ENCODE measurements at regions not wholly inside any gene's neighbourhood (a gene's known extent, or its start where the extent isn't known, plus 50 kb on each side); places are given as distances from the start of the nearest gene placed in this dataset.
"Not testable (repeated sequence)": the region's sequence is repeated elsewhere in the genome, so short reads cannot be mapped to it uniquely, and the experiment has no call there.

DNA sequence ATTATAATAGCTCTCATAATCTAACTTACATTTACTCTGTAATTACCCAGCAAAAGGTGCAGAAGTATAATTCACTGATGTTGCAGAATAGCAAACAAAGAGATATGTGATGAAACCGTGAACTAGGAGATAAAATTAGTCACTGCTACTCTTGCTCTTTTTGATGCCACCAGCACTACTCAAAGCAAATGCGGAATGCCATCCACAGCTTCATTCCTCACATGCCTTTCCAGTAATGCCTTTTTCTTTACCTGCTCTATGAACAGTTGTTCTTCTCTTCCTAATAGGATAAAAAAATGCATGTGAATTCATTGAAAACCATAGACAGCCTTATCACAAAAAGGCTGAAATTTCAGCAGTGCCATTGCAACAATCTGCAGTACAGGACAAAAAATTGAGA, 1129.5 kb downstream of the DIAPH3 start:
- no peak for DNase-seq

DNA sequence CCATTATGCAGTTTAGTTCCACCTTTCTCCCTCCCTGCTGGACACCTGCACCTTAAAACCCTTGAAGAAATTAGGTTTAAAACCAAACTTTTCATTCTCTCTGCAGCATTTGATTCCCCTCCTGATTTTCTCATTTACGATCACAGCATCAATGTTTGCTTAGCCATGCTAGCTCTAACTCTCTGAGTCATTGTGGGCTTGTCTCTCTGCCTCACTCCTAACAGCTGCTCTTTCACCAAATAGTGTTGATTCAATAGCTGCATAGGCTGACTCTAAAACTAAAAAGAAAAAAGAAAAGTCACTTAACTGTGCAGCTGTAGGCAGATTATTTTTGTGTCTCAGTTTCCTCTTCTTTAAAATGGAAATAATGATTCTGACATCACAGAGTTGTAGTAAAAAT, 1124.9 kb downstream of the DIAPH3 start:
- no peak for DNase-seq

- no peak for DNase-seq
Measured at GRCh38 chr13:59043016-59043415, 1120.7 kb downstream of the DIAPH3 start.

- DNase-seq = no peak
Measured at GRCh38 chr13:59047546-59047945, 1116.2 kb downstream of the DIAPH3 start.

DNA sequence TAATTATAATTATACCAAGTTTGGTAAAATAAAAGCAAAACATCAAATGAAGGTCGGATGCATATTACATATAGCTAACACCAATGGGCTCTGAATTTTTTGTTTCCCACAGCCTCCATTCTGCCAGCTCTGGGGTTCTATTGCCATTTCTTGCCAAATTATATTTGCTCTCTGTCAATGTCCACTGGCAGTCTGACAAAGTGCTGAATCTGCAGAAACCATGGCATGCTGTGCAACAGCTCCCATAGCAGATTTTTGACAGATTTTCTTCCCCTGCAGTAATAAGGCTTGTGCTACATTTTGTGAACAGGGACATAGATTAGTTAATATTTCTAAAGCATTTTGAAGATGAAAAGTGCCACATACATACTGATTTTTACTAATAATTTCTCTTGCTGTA, 1102.1 kb downstream of the DIAPH3 start:
- no peak for DNase-seq

DNA sequence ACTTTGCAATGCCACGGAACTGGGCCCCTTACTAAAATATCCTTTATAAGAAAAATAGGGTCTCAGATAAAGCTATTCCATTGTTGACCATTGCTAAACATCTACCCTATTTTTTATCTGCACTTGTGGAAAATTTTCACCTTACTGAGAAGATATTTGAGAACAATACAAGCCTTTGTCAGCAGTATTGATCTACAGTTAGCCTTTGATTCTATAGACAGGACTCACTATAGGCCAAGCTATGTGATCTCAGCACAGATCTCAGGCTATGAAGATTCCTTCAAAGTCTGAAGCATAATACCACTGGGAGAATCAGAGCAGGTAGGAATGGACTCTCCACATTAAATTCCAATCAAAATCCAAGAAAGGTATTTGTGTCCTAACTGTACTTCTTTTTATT, 1099.7 kb downstream of the DIAPH3 start:
- no peak for DNase-seq

DNA sequence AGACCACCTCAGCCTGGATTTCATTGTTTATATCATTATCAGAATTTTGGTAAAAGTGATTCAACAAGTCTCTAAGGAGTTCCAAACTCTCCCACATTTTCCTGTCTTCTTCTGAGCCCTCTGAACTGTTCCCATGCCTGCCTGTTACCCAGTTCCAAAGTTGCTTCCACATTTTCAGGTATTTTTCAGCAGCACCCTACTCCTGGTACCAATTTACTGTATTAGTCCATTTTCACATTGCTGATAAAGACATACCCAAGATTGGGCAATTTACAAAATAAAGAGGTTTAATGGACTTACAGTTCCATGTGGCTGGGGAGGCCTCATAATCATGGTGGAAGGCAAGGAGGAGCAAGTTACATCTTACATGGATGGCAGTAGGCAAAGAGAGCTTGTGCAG, 1087.3 kb downstream of the DIAPH3 start:
- not testable (repeated sequence) for DNase-seq

- no peak for DNase-seq
Measured at GRCh38 chr13:59086147-59086546, 1077.6 kb downstream of the DIAPH3 start.

DNA sequence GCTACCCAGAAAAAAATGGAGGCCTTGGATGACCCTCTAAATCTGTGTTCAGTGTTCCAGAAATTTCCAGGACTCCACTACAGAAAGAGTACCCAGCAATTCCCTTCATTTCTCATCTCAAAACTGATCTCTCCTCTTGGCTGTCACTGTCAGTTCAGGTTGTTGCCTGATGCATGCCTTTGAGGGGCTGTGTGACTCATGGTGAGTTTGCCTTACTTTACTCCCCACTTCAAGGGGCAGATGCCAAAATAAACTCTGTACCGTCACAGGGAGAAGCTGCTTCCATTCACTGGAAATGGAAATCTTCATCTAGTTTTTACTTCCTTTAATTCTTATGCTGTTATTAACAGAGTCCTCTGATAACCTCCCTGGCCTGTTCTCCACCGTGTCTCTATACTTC, 1075.0 kb downstream of the DIAPH3 start:
- no peak for DNase-seq

DNA sequence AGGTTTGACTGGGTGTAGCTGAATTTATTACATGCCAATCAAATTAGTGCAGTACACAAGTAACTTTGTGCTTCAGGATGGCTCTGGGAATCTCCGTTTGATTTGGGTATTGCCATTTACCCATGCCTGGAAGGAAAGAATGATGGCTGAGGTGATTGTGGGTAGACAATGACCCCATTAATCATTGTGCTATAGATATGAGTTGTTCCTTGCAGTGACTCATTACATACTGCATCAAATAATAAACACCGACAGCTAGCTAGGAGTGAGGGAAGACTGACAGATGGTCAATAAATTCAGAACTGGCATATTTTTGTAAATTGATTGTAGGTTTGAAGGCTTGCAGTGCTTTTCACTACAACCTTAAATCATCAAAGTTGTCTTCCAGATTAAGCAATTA, 1069.5 kb downstream of the DIAPH3 start:
- DNase-seq = no peak

DNA sequence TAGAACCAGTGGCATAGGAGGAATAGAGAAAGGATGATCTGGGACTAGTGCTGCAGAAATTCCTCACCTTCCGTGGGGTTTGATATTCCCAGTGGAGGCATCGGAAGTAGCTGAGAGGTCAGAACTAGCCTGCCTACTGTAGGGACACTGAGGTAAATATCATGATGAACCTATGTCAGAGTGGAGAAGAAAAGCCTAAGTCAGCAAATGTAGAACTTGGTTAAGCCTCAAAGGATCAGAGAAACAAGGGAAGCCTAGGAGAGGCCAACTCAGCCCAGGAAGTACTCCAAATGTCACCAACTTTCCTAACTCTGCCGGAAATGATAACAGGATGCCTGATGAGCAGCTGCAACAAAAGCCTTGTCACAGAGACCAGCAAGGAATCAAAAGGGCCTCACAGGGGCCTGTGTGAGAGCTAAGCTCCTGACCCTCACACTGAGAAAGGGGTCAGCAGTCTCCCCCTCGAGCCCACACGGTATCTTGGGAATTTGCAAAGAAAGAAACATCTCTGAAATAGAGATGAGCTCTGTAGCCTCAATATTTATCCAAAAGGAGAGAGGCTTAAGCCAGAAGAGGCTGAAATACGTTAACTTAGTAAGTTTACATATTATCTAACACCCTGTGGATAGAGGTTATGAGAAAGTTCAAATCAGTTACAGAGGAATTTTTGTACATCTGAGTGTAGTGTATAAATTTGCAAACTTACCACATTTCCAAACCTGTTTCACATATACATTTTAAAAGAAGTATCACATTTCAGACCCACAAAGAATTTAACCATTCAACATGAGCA, 1064.3 kb downstream of the DIAPH3 start:
- DNase-seq = no peak

- DNase-seq = no peak
Measured at GRCh38 chr13:59103004-59103768, 1060.5 kb downstream of the DIAPH3 start.

- no peak for DNase-seq
Measured at GRCh38 chr13:59111751-59112171, 1052.0 kb downstream of the DIAPH3 start.

DNA sequence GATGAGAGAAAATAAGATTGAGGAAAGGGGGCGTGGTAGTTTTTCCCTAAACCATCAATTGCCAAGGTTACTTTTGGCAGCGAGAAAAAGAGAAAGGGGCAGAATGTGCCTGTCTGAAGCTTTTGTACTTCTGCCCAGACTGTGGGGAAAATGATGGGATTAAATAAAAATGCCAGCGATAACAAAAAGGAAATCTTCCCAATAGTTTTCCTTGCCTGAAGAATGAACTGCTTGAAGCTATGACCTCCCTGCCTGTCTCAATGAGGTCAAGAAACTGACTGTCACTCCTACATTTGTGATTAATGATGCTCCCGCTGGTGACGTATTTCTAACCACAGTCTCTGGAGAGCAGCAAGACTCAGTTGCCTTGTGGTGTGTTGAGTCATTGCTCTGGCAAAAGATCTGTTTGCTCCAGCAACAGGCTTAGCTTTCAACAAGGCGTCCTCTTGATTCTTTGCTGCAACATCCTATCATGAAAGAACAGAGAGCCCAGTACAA, 1051.5 kb downstream of the DIAPH3 start:
- peak; percentile 15 to 44 for DNase-seq

GRCh38 chr13:59119475-59119874, 1044.3 kb downstream of the DIAPH3 start:
- DNase-seq = no peak

DNA sequence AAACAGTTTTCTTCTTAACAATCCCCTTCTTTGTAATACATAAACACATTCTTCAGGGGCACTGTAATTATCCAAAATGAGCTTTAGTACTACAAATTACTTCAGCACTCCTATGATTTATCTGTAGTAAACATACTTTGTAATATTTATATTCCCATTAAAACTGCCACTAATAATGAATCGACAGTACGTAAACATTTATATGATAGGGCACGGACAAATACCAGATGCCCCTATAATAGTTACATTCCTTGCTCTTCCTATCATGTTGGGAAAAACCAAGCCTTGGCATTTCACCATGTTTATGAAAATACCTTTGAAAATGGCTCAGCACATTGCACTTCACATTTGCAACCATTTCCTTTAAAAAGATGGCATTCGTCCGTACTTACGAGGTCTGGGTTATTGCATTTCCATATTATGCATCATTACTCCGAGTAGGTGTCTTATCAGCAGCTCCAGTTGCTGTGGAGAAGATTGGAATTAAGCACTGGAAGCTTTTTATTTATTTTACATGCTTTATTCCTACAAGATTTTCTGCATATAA, 1043.4 kb downstream of the DIAPH3 start:
- no peak for DNase-seq

GRCh38 chr13:59121507-59121906, 1042.2 kb downstream of the DIAPH3 start:
- no peak for DNase-seq

- no peak for DNase-seq
Measured at GRCh38 chr13:59126474-59126873, 1037.3 kb downstream of the DIAPH3 start.

GRCh38 chr13:59133903-59134302, 1029.8 kb downstream of the DIAPH3 start:
- DNase-seq = no peak

GRCh38 chr13:59144700-59145099, 1019.0 kb downstream of the DIAPH3 start:
- no peak for DNase-seq

DNA sequence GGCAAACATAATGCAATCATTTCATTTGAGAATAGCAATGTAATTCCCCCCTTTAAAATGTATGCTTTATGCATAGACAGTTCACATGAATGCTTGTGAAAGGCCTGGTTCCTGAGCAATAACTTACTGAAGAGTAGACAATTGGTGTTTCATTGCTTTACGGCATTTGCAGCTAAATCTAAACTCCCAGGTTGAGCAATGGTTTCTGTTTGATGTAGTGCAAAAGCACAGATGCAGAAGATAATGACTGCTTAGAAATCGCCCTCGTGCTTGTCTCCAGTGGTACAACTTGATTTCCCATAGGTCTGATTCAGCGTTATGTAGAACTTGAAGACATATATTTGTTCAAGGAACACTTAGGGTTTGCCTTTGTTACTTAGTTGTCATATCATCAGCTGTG, 1018.3 kb downstream of the DIAPH3 start:
- no peak for DNase-seq

GRCh38 chr13:59157181-59157580, 1006.5 kb downstream of the DIAPH3 start:
- no peak for DNase-seq

GRCh38 chr13:59166174-59166573, 997.6 kb downstream of the DIAPH3 start:
- no peak for DNase-seq

DNA sequence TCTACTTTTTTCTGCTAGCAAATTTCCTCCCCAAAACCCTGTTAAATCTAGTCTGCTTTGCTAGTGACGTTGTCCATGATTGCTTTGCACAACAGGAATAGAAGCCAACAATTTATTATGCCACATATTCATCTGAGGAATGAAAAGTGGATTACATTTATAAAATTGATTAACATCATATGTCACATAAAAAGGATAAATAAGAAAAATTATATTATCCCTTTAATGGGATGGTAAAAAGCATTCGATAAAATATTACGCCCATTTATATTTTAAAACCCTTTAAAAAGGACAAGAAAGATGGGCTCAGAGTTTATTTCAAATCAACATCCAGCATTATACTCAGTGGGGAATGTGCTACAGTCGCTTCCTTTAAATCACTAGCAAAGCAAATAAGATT, 991.7 kb downstream of the DIAPH3 start:
- no peak for DNase-seq
